ENCODE measurements at regions not wholly inside any gene's neighbourhood (a gene's known extent, or its start where the extent isn't known, plus 50 kb on each side); places are given as distances from the start of the nearest gene placed in this dataset.
A peak's percentile ranks its signal among the peaks of the same experiment; 100 is the strongest.
"Not testable (repeated sequence)": the region's sequence is repeated elsewhere in the genome, so short reads cannot be mapped to it uniquely, and the experiment has no call there.

GRCh38 chr16:65702707-65703402, 581.0 kb upstream of the CDH11 start:
- Histone ChIP-seq H3K4me1 (no peaks in the 10 kb centered on the region), H3K9me3 (no peaks in the 10 kb centered on the region), H3K36me3 (no peaks in the 10 kb centered on the region), H3K4me3 (no peak overlapping the region), H3K27me3 (no peaks in the 10 kb centered on the region), H3K27ac (no peak overlapping the region)
- intact Hi-C loops (cut with DNase I; ENCODE audit: low total_unique reads) = no loop called here
- DNase-seq (ENCODE audit: low spot score in 2 of 2) = no peak
- no peak for TF ChIP-seq POLR2AphosphoS5 (IDR thresholded peaks at IDR 0.05)
- TF ChIP-seq, protein P1, sequence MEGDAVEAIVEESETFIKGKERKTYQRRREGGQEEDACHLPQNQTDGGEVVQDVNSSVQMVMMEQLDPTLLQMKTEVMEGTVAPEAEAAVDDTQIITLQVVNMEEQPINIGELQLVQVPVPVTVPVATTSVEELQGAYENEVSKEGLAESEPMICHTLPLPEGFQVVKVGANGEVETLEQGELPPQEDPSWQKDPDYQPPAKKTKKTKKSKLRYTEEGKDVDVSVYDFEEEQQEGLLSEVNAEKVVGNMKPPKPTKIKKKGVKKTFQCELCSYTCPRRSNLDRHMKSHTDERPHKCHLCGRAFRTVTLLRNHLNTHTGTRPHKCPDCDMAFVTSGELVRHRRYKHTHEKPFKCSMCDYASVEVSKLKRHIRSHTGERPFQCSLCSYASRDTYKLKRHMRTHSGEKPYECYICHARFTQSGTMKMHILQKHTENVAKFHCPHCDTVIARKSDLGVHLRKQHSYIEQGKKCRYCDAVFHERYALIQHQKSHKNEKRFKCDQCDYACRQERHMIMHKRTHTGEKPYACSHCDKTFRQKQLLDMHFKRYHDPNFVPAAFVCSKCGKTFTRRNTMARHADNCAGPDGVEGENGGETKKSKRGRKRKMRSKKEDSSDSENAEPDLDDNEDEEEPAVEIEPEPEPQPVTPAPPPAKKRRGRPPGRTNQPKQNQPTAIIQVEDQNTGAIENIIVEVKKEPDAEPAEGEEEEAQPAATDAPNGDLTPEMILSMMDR (IDR thresholded peaks at IDR 0.05) = no peak
- no peak for TF ChIP-seq POLR2A (IDR thresholded peaks at IDR 0.05)

GRCh38 chr16:65700596-65700995, 578.7 kb upstream of the CDH11 start:
- TF ChIP-seq POLR2AphosphoS5 (IDR thresholded peaks at IDR 0.05) = no peak
- no peak for TF ChIP-seq POLR2A (IDR thresholded peaks at IDR 0.05)
- Histone ChIP-seq H3K4me3 (no peak overlapping the region), H3K9me3 (no peaks in the 10 kb centered on the region), H3K27ac (no peak overlapping the region), H3K27me3 (no peaks in the 10 kb centered on the region), H3K36me3 (no peaks in the 10 kb centered on the region), H3K4me1 (no peaks in the 10 kb centered on the region)
- intact Hi-C loops (cut with DNase I; ENCODE audit: low total_unique reads) = no loop called here
- DNase-seq (ENCODE audit: low spot score in 2 of 2) = no peak

GRCh38 chr16:65698791-65699321, 577.0 kb upstream of the CDH11 start:
- H3K27me3 ChIP-seq = no peaks in the 10 kb centered on the region
- no peaks in the 10 kb centered on the region for H3K36me3 ChIP-seq
- TF ChIP-seq, protein P1 (IDR thresholded peaks at IDR 0.05) = no peak
- no peak for TF ChIP-seq POLR2A (IDR thresholded peaks at IDR 0.05)
- no peak for TF ChIP-seq POLR2AphosphoS5 (IDR thresholded peaks at IDR 0.05)
- H3K4me3 ChIP-seq = peak overlapping the region in 1 of 3 donors; percentile 20
- H3K9me3 ChIP-seq = no peaks in the 10 kb centered on the region
- no peak for DNase-seq (ENCODE audit: low spot score in 2 of 2)
- no peaks in the 10 kb centered on the region for H3K4me1 ChIP-seq
- intact Hi-C loops (cut with DNase I; ENCODE audit: low total_unique reads) = no loop called here
- H3K27ac ChIP-seq = peak overlapping the region in 1 of 2 donors; percentile 17

GRCh38 chr16:65697521-65697920, 575.7 kb upstream of the CDH11 start:
- Histone ChIP-seq H3K9me3 (no peaks in the 10 kb centered on the region), H3K27me3 (no peaks in the 10 kb centered on the region), H3K4me3 (no peak overlapping the region), H3K27ac (no peak overlapping the region), H3K36me3 (no peaks in the 10 kb centered on the region), H3K4me1 (no peaks in the 10 kb centered on the region)
- TF ChIP-seq, protein P1 (IDR thresholded peaks at IDR 0.05) = no peak
- TF ChIP-seq POLR2AphosphoS5 (IDR thresholded peaks at IDR 0.05) (no peak), POLR2A (IDR thresholded peaks at IDR 0.05) (no peak)
- intact Hi-C loops (cut with DNase I; ENCODE audit: low total_unique reads) = no loop called here
- DNase-seq (ENCODE audit: low spot score in 2 of 2) = no peak

DNA sequence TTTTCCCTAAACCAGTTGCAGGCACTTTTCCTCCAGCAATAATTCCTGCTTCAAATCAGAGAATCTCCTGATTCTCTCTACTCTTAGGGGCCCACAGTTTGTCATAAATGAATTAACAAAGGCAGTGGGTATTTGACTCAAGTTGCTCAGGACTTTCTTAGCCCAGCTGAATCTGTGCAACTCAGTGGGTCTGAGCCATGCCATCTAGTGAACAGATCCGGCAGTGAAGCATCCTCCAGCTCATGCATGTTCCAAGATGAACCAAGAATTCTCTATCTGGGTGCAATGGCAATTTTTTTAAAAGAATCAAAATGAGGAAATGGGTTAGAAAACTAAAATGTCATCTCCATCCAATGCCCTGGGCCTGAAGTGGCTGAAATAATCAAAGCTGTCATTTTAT, 575.2 kb upstream of the CDH11 start:
- DNase-seq (ENCODE audit: low spot score in 2 of 2) = no peak
- TF ChIP-seq POLR2A (IDR thresholded peaks at IDR 0.05) = no peak
- intact Hi-C loops (cut with DNase I; ENCODE audit: low total_unique reads) = no loop called here
- Histone ChIP-seq H3K4me1 (no peaks in the 10 kb centered on the region), H3K27ac (no peak overlapping the region), H3K27me3 (no peaks in the 10 kb centered on the region), H3K9me3 (no peaks in the 10 kb centered on the region), H3K4me3 (no peak overlapping the region), H3K36me3 (no peaks in the 10 kb centered on the region)

DNA sequence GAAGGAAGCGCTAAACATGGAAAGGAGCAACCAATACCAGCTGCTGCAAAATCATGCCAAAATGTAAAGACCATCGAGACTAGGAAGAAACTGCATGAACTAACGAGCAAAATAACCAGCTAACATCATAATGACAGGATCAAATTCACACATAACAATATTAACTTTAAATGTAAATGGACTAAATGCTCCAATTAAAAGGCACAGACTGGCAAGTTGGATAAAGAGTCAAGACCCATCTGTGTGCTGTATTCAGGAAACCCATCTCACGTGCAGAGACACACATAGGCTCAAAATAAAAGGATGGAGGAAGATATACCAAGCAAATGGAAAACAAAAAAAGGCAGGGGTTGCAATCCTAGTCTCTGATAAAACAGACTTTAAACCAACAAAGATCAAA, 570.0 kb upstream of the CDH11 start:
- H3K9me3 ChIP-seq; H3K27me3 ChIP-seq; H3K36me3 ChIP-seq; H3K4me3 ChIP-seq; intact Hi-C loops (cut with DNase I; ENCODE audit: low total_unique reads); H3K27ac ChIP-seq; DNase-seq (ENCODE audit: low spot score in 2 of 2); H3K4me1 ChIP-seq: not testable (repeated sequence)

Measured in breast epithelium (tissue), 4 donors.